NAMALWA (cell line): ENCODE measurements at regions not wholly inside any gene's neighbourhood (a gene's known extent, or its start where the extent isn't known, plus 50 kb on each side); places are given as distances from the start of the nearest gene placed in this dataset.

Experiments
- DNase-seq: peaks from one replicate; pipeline ENCODE4 v3.0.0-alpha.2; 2015; ENCODE audit warnings: low spot score

DNA sequence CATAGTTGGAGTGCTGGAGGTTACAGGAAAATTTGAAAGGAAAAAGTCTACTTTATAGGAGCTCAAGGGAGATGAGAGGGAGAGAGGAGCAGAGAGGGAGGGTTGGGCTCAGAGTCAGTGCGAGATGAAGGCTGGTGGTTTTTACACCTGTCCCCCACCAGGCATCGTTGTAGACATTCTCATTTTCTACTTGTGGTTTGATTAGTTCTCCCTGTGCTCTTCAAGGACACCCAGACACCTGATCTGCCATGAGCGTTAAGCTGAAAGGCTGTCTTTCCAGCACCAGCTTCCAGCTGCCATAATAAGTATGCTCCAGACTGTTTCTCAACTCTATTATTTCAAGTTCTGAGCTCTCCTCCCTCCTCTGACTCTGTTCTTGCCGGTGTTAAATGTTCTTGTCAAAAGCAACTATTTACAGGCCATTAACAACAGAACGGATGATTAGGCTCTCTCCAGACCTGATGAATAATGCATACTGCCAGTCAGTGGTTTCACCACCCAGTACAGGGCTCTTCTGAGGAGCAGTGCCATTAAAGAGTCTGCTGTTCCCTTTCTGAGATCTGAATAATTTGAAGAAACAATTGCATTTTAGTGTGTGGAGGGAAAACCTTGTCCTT is 514.6 kb upstream of the MCTP2 start:
- no peak for DNase-seq

DNA sequence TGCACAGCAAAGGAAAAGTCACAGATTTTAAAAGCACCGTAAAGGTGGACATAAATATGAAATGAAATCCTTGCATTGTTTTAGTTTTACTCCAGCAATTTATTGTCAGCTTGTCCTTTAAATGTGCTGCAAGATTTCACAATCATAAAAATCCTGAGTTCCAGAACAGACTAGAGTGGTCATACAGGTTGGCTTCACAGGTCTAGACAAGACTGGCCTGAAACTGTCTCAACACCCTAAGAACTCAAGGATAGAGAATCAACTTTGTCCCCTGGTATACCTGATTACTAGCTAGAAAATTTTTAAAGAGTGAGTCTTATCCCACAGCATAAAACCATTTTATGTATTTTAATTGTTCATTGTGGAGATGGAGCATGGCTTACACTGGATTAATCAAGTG is 521.7 kb upstream of the MCTP2 start:
- DNase-seq: no peak

DNA sequence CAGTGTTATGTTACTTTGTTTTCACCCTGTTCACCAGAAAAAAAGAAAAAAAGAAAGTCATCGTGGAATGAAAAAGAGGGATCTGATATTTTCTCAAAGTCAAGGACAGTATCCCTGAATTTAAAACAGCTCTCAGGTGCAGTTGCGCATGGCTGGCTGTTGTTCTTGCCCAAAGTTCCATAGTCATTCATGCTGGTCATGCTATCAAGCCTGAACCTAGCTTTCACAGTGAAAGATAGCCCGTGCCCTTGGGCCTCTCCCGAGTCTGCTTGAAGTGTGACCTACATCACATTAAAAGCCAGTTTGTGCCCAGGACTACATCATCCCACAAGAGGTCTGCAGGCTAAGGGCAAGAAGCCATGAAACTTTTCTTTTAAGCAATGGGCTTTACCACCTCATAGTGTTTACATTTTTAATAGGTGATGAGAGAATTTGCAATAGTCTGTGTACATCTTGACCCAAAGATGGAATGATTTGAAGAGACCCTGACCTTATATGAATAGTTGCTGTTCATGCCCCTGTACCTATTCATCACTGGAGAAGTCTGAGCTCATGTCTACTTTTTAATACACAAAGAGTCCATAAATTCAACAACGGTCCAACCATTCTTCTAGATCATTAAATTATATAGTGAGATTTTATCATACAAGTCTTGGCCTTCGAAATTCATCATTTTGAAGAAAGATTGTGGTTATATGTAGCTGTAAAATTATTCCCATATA is 522.5 kb upstream of the MCTP2 start:
- no peak for DNase-seq

DNA sequence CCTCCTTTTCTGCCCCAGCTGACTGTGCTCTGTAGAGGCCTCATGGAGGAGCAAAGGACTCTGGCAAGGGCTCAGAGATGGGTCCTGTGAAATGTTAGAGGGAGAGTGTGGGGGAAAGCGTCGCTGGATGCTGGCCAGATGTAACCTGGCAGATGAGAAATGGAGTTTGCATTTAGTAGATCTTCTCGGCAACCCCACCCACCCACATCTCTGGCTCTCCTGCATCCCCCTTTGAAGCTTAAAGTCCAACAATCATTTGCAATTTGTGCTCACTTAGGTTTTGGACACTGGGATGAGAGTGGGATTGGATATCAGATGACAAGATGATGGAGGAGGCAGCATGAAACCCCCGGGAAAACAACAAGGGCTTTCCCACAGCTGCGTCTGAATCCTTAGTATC is 523.6 kb upstream of the MCTP2 start:
- DNase-seq: no peak

DNA sequence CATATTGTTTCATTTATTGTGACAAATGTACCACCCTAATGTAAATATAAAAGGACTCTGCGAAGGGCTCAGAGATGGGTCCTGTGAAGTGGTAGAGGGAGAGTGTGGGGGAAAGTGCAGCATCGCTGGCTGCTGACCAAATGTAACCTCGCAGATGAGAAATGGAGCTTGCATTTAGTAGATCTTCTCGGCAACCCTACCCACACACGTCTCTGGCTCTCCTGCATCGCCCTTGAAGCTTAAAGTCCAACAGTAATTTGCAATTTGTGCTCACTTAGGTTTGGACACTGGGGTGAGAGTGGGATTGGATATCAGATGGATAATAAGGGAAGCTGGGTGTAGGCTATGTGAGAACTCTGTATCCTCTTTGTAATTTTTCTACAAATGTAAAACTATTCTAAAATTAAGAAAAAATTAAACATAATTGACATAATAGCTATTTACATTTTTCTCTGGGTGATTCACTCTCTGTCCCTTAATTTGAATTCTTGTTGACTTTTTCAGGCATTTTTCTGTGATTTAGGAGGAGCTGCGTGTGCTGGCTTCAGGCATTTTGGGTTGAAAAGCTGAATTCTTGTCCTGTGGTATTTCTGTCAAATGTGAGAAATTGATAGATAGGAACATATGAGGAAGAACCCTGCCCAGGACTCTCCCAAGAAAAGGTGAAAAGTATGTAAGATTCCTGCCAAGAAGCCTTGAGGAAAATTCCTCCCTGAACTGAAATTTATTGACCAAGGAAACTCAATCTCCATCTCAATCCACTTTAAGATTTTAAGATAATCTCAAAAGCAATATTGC is 524.7 kb upstream of the MCTP2 start:
- DNase-seq: no peak

DNA sequence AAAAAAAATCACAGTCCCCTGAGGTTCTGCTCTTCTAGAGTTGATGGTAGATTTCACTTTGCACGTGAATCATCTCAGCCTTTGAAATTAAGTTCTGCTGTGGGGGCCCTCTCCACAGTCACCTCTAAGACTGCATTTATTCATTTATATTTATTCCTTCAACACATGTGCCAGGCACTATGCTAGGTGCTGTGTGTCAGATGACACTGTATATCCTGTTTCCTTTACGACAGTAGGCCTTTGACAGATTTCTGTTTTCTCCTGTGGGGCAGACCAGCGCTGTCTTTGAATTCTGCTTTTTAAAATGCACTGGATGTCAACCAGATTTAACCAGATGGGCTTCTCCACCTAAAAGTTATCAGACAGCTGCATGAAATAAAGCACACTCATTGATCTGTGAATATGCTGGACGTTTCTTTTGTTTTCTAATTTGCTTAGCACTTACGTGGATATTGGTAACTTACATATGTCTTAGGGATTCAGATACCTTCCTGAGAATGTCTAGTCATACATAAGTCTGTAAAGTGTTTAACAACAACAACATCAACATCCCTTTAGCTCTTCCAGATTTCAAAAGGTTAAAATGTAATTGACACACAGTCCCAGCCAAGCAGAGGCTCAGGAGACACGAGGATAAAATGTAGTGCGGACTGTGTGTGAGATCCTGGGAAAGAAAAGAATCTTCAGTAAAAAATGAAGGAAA is 525.5 kb upstream of the MCTP2 start:
- no peak for DNase-seq

DNA sequence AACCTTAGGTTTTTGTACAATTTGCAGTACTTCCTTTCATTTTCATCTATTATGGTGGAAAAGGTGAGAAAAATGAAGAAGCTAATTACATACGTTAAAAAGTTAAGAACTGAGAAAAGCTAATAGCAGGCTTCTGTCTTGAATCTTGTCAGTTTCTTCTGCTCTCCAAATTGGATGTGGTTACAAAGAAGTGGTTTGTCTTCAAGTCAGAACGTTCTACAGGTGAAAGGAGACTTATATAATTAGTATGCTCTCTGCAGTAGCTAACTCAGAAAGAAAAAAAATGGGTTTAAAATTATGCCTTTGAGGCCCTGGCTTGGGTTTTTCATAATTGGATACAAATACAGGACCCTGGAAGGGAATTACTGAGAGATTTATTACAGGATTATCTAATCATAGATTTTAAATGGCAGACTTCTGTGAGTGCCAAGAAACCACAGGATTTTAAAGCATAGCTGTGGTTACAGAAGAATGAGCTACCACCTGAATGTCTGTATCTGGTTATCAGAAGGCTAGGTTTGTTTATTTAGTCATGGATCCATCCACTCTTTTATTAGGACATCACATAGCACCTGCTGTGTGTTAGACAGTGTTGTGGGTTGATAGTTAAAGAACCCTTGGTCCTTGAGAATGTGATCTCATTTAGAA is 528.1 kb upstream of the MCTP2 start:
- DNase-seq: no peak

DNA sequence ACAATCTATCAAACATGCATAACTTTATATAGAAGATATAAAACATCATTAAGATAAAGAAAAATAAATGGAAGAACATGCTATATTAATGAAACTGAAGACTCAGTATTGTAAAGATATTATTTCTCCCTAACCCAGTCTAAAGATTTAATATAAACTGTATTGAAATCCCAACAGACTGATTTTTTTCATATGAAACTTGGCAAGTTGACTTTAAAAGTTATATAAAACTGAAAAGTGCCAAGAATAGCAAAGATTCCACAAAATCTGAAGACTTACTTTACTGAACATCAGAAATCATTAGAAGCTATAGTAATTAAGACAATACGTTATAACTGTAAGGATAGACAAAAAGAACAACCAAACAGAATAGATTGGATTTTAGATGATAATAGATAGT is 531.3 kb upstream of the MCTP2 start:
- DNase-seq: no peak

DNA sequence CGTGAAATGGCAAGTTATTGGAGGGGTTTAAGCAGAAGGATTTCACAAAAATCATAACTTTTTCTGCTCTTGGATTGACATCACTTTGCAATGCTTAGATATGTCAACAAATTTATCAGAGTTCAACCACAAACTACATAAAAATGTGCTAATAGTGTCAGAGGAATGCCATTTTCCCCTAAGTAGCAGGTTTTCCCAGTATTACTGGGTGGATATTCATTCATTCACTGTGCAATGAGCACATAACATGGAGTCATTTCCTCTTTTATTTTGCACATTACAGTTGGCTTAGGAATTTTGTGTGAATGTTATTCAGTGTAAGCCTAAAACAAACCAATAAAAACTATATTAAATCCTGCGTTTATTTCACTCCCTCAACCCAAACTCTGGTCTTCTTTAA is 537.3 kb upstream of the MCTP2 start:
- no peak for DNase-seq

DNA sequence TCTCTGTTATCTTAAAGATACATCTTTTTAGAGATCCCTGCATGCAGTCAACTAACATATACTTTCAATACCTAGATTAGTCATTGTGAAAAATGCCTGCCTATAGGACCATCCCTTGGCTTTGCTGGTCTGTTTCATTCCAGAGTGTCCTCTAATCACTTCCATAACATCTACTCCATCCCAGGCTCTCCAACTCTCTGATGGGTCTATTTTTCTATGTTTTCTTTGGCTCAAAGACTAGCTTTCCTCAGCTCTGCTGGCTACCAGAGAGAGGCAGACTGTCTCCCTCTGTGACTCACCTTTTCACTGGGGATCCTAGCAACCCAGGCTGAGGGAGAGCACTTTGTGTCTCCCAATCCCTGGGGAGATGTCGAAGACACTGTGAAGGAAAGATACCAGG is 547.7 kb upstream of the MCTP2 start:
- no peak for DNase-seq

DNA sequence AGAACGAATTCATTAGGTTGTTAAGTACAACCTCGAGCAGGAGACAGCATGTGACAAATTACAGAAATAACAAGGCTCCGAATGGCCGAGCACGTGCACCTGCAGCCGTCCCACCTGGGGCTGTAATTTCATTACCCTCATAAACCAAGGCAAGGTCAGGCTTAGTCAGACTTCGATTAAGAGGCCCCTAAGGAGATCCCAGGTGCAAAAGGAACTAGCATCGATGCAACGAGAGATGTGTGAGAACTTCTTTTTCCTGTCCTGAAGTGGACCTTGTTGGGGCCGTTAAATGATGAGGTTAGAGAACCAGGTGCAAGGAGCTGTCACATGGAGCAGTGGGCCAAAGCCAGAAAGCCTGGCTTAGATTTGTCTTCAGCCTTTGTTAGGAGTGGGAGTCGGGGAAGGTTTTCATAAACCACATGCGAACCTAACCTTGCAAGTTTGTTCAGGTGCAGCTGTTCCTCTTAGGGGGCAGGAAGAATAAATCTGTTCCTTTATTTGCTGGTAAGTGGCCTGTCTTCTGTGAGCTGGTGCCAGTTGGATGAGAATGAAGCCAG is 559.9 kb upstream of the MCTP2 start:
- DNase-seq: no peak

DNA sequence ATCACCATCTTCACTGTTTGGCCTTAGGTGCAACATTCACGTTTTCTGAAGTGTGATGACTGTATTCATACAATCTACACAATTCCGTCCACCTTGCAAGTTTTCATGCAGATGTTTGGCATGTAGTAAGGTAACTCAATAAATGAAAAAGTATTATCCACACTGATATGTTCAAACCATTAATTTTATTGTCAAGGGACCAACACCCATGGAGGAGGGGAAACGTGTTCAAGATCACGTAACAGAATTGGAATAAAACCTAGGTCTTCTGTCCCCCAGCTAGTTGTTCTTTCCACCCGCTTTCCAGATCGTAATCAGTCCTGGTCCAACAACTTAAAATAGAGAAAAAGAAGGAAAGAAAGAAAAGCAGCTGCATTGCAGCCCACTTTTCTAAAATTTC is 560.4 kb upstream of the MCTP2 start:
- DNase-seq: no peak

DNA sequence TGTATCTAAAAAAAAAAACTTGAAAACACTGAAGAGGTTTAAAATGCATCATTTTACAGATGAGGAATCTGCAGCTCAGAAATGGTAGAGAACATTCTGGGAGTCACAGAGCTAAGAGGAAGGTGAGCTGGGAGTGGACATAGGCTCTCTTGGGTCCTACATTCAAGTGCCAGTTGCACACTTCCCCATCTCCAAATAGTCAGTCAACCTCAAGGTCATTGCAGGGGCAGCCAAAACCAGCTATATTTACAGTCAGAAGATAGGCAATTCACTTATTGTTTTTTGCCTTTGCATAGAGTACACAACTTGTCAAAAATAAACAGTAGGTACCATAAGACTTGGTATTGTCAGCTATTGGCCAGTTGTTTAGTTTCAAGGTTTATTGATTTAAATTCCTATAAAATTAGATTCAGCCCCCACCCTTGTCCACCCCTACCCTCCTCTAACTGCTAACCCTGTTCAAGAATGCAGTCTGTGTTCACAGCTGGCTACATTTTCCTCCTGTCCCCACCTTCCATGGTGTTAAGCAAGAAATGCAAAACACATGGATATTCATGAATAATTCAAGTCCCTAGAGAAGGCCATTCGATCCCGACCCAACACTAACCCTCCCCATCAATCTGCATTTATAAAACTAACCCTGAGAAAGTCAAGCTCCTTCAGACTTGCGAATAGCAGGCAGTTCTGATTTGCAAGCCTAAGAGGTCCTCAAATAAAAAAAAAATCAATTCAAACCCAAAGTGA is 567.0 kb upstream of the MCTP2 start:
- no peak for DNase-seq

DNA sequence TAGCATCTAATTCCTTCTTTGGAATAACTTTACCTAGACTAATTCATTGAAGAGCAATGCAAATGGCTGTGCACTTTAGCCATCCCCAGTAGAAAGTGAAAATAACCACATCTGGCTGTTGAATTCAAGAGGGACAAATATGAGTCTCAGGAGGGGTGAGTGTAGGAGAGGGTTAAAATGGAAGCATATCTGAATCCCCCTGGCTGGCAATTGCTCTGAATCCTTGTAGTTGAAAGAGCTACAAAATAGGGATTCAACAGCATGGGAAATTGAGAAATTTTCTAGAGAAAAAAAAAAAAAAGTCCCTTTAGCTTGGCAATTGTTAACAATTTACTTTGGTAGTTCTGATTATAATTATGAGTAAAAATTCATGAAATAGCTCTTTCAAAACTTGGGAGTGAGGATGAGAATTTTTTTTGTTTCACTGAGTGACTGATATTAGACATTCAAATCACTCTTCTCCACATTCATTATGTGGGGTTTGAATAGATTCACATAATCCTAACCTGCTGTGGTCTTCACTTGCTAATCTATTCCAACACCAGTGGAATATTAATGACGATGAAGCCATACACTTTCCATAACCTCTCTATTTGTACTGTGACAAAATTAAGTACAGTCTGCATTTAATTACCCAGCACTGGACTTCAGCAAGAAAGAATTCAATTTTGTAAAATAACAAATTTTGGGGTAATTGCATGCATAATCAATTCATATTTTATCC is 569.0 kb upstream of the MCTP2 start:
- no peak for DNase-seq

DNA sequence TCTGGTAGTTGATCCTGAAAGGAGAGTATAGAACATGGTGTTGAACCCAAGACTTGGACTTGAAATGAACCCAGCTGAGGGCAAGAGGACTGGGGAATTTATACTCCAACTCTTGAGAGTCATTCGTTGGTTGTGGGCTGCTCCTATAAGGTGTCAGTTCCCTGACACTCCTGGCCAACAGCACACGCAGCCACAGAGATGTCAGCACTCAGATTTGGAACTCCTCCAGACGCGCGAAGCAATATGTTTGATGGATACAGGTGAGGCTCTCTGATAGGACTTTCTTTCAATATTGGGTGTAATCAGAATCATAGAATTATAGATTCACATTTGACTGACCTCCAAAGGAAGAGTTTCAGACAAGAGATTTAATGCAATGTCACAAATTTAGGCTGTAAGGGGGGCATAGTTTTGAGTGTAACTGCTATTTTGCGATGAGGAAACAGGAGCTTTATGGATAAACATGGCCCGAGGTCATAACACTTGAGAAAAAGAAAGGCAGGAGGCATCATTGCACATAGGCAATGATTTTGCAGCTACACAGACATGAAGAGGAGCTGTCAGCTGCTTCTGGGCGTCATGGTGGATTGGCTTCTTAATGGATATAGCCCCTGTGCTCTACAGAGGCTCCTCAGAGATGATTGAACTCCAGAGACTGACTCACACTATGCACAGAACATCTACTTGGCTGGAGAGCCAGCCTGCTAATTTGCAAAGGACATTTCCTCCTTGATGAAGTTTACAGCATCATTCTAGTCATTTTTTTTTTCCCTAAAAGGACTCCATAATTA is 569.2 kb upstream of the RGMA start:
- DNase-seq: no peak

DNA sequence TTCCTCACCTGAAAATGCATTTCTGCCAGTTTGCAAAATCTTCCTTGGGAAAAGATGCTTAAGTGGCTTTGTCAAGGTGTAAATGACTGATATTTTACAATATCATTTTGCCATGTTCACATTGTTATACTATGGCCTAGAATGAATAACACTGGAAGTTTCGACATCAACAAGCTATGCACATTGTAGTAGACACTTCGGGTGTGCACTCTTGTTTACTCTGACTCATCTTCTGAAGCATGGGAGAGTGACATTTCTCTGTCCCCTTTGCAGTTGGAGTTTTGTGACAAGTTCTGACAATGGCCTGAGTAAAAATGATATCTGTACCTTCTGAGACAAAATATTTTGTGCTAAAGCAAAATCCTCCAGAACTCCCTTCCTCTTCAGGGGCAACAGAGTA is 567.0 kb upstream of the RGMA start:
- DNase-seq: no peak

DNA sequence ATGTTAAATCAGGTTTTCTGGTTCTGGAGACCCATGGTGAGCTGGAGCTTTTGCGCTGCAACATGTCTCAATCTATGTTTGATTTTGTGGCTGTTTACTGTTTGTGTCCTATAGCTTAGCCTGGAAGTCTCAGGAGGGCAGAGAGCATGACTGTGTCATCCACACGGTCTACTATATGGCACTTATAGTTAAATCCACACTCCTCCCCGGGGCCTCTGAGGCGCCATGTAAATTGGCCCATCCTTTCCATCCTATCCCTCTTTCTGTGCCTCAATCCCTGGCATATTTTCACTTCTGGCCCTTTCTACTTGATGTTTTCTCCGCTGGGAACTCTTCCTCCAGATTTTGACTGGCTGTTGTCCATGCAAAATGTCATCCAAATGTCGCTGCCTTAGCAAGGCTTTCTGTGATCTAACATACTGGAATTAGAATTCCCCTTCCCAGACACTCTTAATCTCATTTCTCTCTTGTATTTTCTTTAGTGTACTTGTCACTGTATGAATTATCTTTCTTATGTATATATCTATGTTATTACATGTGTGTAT is 560.8 kb upstream of the RGMA start:
- DNase-seq: no peak

DNA sequence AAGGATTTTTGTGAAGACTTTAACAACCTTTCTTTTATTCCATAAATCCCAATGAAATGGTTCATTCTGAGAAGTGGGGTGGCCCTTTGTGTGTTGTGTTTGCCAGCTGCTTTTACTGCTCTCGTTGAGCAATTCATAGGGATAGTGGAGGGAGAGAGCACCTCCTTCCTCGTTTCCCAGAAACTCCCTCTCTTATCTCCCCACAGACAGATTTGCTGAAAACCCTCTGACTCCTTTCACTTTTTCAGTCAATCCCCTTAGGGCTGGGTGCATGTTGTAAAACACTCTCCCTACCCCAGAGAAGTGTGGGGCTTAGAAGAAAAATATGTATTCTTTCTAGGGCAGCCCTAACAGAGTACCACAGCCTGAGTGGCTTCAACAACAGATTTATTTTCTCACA is 557.2 kb upstream of the RGMA start:
- no peak for DNase-seq

DNA sequence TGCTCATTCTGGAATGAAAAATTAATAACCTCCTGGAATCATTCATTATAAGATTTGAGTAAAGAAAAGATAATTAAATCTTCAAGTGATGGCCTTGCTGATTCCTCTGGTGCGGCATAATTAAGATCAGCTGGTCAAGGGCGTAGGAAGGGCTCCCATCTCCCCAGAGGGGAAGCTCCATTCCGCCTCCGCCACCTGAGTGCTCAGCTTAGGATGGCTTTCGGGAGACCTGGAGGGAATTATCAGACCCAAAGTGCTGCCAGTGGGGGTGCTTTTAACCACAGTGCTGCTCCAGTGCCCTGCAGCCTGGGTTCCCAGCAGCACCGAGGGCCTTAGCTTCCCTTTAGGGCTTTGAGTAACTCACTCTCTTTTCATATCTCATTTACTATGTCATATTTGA is 556.6 kb upstream of the RGMA start:
- DNase-seq: no peak
